GM21515 (cell line): ENCODE measurements at regions not wholly inside any gene's neighbourhood (a gene's known extent, or its start where the extent isn't known, plus 50 kb on each side); places are given as distances from the start of the nearest gene placed in this dataset.
"Not testable (repeated sequence)": the region's sequence is repeated elsewhere in the genome, so short reads cannot be mapped to it uniquely, and the experiment has no call there.

Experiments
- ATAC-seq: cut with Tn5 transposase; IDR thresholded peaks from one replicate; pipeline ENCODE4 v1.9.1; 2021; ENCODE audit not compliant: unreplicated experiment

- ATAC-seq, result not testable (repeated sequence)
Observed at GRCh38 chr4:30124621-30125020, 595.5 kb upstream of the PCDH7 start.

GRCh38 chr4:30125868-30126267 lies 594.3 kb upstream of the PCDH7 start:
- no peak for ATAC-seq

GRCh38 chr4:30126351-30126750 lies 593.8 kb upstream of the PCDH7 start:
- no peak for ATAC-seq

- not testable (repeated sequence) for ATAC-seq
Observed at GRCh38 chr4:30148828-30149227, 571.3 kb upstream of the PCDH7 start.

GRCh38 chr4:30149539-30149938 lies 570.6 kb upstream of the PCDH7 start:
- ATAC-seq, result not testable (repeated sequence)

- ATAC-seq, result no peak
Observed at GRCh38 chr4:30153427-30153826, 566.7 kb upstream of the PCDH7 start.

GRCh38 chr4:30160140-30160539 lies 560.0 kb upstream of the PCDH7 start:
- no peak for ATAC-seq

GRCh38 chr4:30172416-30172815 lies 547.8 kb upstream of the PCDH7 start:
- ATAC-seq, result no peak

- no peak for ATAC-seq
Observed at GRCh38 chr4:30181512-30181911, 538.7 kb upstream of the PCDH7 start.

- no peak for ATAC-seq
Observed at GRCh38 chr4:30181918-30182317, 538.3 kb upstream of the PCDH7 start.

- ATAC-seq, result no peak
Observed at GRCh38 chr4:30182786-30183185, 537.4 kb upstream of the PCDH7 start.

GRCh38 chr4:30191902-30192301 lies 528.3 kb upstream of the PCDH7 start:
- ATAC-seq, result no peak

- no peak for ATAC-seq
Observed at GRCh38 chr4:30207389-30207788, 512.8 kb upstream of the PCDH7 start.

GRCh38 chr4:30208731-30209435 lies 511.3 kb upstream of the PCDH7 start:
- ATAC-seq, result no peak

GRCh38 chr4:30215973-30216372 lies 504.2 kb upstream of the PCDH7 start:
- ATAC-seq, result not testable (repeated sequence)

GRCh38 chr4:30245140-30245539 lies 475.0 kb upstream of the PCDH7 start:
- no peak for ATAC-seq

GRCh38 chr4:30256116-30256832 lies 463.9 kb upstream of the PCDH7 start:
- ATAC-seq, result no peak

- ATAC-seq, result no peak
Observed at GRCh38 chr4:30258949-30259348, 461.2 kb upstream of the PCDH7 start.

GRCh38 chr4:30262379-30262778 lies 457.8 kb upstream of the PCDH7 start:
- ATAC-seq, result no peak

GRCh38 chr4:30264465-30264864 lies 455.7 kb upstream of the PCDH7 start:
- ATAC-seq, result no peak

GRCh38 chr4:30265716-30266115 lies 454.5 kb upstream of the PCDH7 start:
- no peak for ATAC-seq

GRCh38 chr4:30268370-30268769 lies 451.8 kb upstream of the PCDH7 start:
- ATAC-seq, result no peak

- ATAC-seq, result no peak
Observed at GRCh38 chr4:30269850-30270249, 450.3 kb upstream of the PCDH7 start.
